Uterus (tissue), 3 donors: ENCODE measurements at regions not wholly inside any gene's neighbourhood (a gene's known extent, or its start where the extent isn't known, plus 50 kb on each side); places are given as distances from the start of the nearest gene placed in this dataset.
A peak's percentile ranks its signal among the peaks of the same experiment; 100 is the strongest.

Experiments
- DNase-seq, 2 donors: peaks; one replicate each; pipeline ENCODE4 v3.0.0-alpha.2; 2019 to 2020
- H3K27ac ChIP-seq, 2 donors: fragments of 200-600 bp; sonication (generic); 1 replicate in 1 of 2; 2 replicates in 1 of 2; pipeline ENCODE4 v1.5.1; 2016 to 2018
- H3K27me3 ChIP-seq, 2 donors: fragments of 200-600 bp; sonication (generic); one replicate each; pipeline ENCODE4 v1.5.1; 2018 to 2019; ENCODE audit warnings: control low read depth in 1 of 2
- H3K36me3 ChIP-seq, 2 donors: fragments of 200-600 bp; sonication (generic); one replicate each; pipeline ENCODE4 v1.5.1; 2019; ENCODE audit warnings: control low read depth in 1 of 2
- H3K4me1 ChIP-seq, 2 donors: fragments of 200-600 bp; sonication (generic); one replicate each; pipeline ENCODE4 v1.5.1; 2018 to 2019; ENCODE audit warnings: control low read depth in 1 of 2
- H3K4me3 ChIP-seq, 2 donors: fragments of 200-600 bp; sonication (generic); 1 replicate in 1 of 2; 2 replicates in 1 of 2; pipeline ENCODE4 v1.5.1; 2018 to 2019; ENCODE audit warnings: mild to moderate bottlenecking in 1 of 2
- H3K9me3 ChIP-seq, 2 donors: fragments of 200-600 bp; sonication (generic); one replicate each; pipeline ENCODE4 v1.5.1; 2019; ENCODE audit warnings: control low read depth in 1 of 2
- CTCF ChIP-seq, 4 experiments: fragments of 200-600 bp in 2 of 4; fragments of 450-650 bp in 2 of 4; sonication (generic) in 2 of 4; IDR thresholded peaks; one replicate each; pipeline ENCODE4 v1.5.1; 2016 to 2019; ENCODE audit warnings: antibody characterized with exemption in 4 of 4, mild to moderate bottlenecking in 2 of 4, moderate library complexity in 1 of 4
- POLR2A ChIP-seq, 2 donors: fragments of 450-650 bp; IDR thresholded peaks; one replicate each; pipeline ENCODE4 v1.6.1; 2016; ENCODE audit warnings: antibody characterized with exemption in 2 of 2, mild to moderate bottlenecking in 1 of 2, moderate library complexity in 1 of 2
- intact Hi-C: fragments of 100-400 bp; cut with DNase I; formaldehyde crosslinking; loops from one replicate; pipeline ENCODE4 v1.15.1; 2023; ENCODE audit warnings: low total_unique reads
- donor health status: DM: yes; HTN: yes; CAD: no.

- DNase-seq = no peak
- Histone ChIP-seq H3K27me3 (no peaks in the 10 kb centered on the region), H3K27ac (no peak overlapping the region), H3K4me3 (no peak overlapping the region), H3K36me3 (no peaks in the 10 kb centered on the region), H3K9me3 (no peaks in the 10 kb centered on the region), H3K4me1 (no peaks in the 10 kb centered on the region)
- intact Hi-C loops = no loop called here
- TF ChIP-seq POLR2A (IDR thresholded peaks at IDR 0.05) (no peak), CTCF (IDR thresholded peaks at IDR 0.05) (no peak)
Measured at GRCh38 chr9:81512641-81513040, 176.7 kb downstream of the TLE1 start.

- intact Hi-C loops = no loop called here
- H3K27me3 ChIP-seq = no peaks in the 10 kb centered on the region
- no peak for TF ChIP-seq POLR2A (IDR thresholded peaks at IDR 0.05)
- no peak for TF ChIP-seq CTCF (IDR thresholded peaks at IDR 0.05)
- H3K4me1 ChIP-seq = no peaks in the 10 kb centered on the region
- H3K9me3 ChIP-seq = no peaks in the 10 kb centered on the region
- H3K36me3 ChIP-seq = no peaks in the 10 kb centered on the region
- no peak for DNase-seq
- no peak overlapping the region for H3K4me3 ChIP-seq
- H3K27ac ChIP-seq = no peak overlapping the region
Measured at GRCh38 chr9:81508476-81508875, 180.9 kb downstream of the TLE1 start.

- Histone ChIP-seq H3K27ac (no peak overlapping the region), H3K9me3 (no peaks in the 10 kb centered on the region), H3K4me1 (no peaks in the 10 kb centered on the region), H3K4me3 (no peak overlapping the region), H3K27me3 (no peaks in the 10 kb centered on the region), H3K36me3 (no peaks in the 10 kb centered on the region)
- DNase-seq = no peak
- no peak for TF ChIP-seq CTCF (IDR thresholded peaks at IDR 0.05)
- TF ChIP-seq POLR2A (IDR thresholded peaks at IDR 0.05) = no peak
- intact Hi-C loops = no loop called here
Measured at GRCh38 chr9:81506941-81507864, 182.1 kb downstream of the TLE1 start.

GRCh38 chr9:81499594-81499993, 189.8 kb downstream of the TLE1 start:
- DNase-seq = no peak
- no peaks in the 10 kb centered on the region for H3K36me3 ChIP-seq
- H3K4me1 ChIP-seq = no peaks in the 10 kb centered on the region
- H3K4me3 ChIP-seq = no peak overlapping the region
- no peaks in the 10 kb centered on the region for H3K27me3 ChIP-seq
- TF ChIP-seq POLR2A (IDR thresholded peaks at IDR 0.05) = no peak
- no peak for TF ChIP-seq CTCF (IDR thresholded peaks at IDR 0.05)
- intact Hi-C loops = no loop called here
- H3K9me3 ChIP-seq = no peaks in the 10 kb centered on the region
- H3K27ac ChIP-seq = peak overlapping the region; percentile 40 to 69

GRCh38 chr9:81499021-81499454, 190.3 kb downstream of the TLE1 start:
- TF ChIP-seq POLR2A (IDR thresholded peaks at IDR 0.05) = no peak
- peak in 1 of 4 experiments; percentile 3 for TF ChIP-seq CTCF (IDR thresholded peaks at IDR 0.05)
- H3K4me1 ChIP-seq = no peaks in the 10 kb centered on the region
- peak overlapping the region; percentile 40 to 69 for H3K27ac ChIP-seq
- H3K9me3 ChIP-seq = no peaks in the 10 kb centered on the region
- no peaks in the 10 kb centered on the region for H3K36me3 ChIP-seq
- H3K27me3 ChIP-seq = no peaks in the 10 kb centered on the region
- peak; percentile 31 to 60 for DNase-seq
- intact Hi-C loops = no loop called here
- no peak overlapping the region for H3K4me3 ChIP-seq
